Ishikawa (cell line): ENCODE measurements at regions not wholly inside any gene's neighbourhood (a gene's known extent, or its start where the extent isn't known, plus 50 kb on each side); places are given as distances from the start of the nearest gene placed in this dataset.

ENCODE experiments used
- CEBPB ChIP-seq: IDR thresholded peaks from 2 replicates; pipeline ENCODE4 v1.6.1; 2012
- CREB1 ChIP-seq: IDR thresholded peaks from 2 replicates; pipeline ENCODE4 v1.6.1; 2012; ENCODE audit warnings: low read depth
- EGR1 ChIP-seq: IDR thresholded peaks from 2 replicates; pipeline ENCODE4 v1.6.1; 2012
- EP300 ChIP-seq: IDR thresholded peaks from 2 replicates; pipeline ENCODE4 v1.6.1; 2012; ENCODE audit warnings: borderline replicate concordance
- FOXM1 ChIP-seq: IDR thresholded peaks from 2 replicates; pipeline ENCODE4 v1.6.1; 2012; ENCODE audit warnings: low read depth, borderline replicate concordance
- MAX ChIP-seq: IDR thresholded peaks from 2 replicates; pipeline ENCODE4 v1.6.1; 2012
- NFIC ChIP-seq: IDR thresholded peaks from 2 replicates; pipeline ENCODE4 v1.6.1; 2012
- RAD21 ChIP-seq: IDR thresholded peaks from 2 replicates; pipeline ENCODE4 v1.6.1; 2012; ENCODE audit warnings: low read depth
- REST ChIP-seq: IDR thresholded peaks from 2 replicates; pipeline ENCODE4 v1.6.1; 2012; ENCODE audit warnings: low read depth, mild to moderate bottlenecking
- TAF1 ChIP-seq: IDR thresholded peaks from 2 replicates; pipeline ENCODE4 v1.6.1; 2012; ENCODE audit warnings: low read depth, mild to moderate bottlenecking
- TCF12 ChIP-seq: IDR thresholded peaks from 2 replicates; pipeline ENCODE4 v1.6.1; 2012; ENCODE audit warnings: low read depth
- TEAD4 ChIP-seq: IDR thresholded peaks from 2 replicates; pipeline ENCODE4 v1.6.1; 2012
- USF1 ChIP-seq: IDR thresholded peaks from 2 replicates; pipeline ENCODE4 v1.6.1; 2012
- YY1 ChIP-seq: IDR thresholded peaks from 2 replicates; pipeline ENCODE4 v1.6.1; 2012; ENCODE audit warnings: low read depth
- ZBTB7A ChIP-seq: IDR thresholded peaks from 2 replicates; pipeline ENCODE4 v1.6.1; 2012; ENCODE audit warnings: low read depth

GRCh38 chr4:132383571-132384199, 765.4 kb upstream of the PCDH10 start:
- TF ChIP-seq REST, result no peak
- no peak for TF ChIP-seq EP300
- TF ChIP-seq RAD21, result no peak
- no peak for TF ChIP-seq FOXM1
- no peak for TF ChIP-seq MAX
- TF ChIP-seq CEBPB, result no peak
- TF ChIP-seq CREB1, result no peak
- TF ChIP-seq ZBTB7A, result no peak
- TF ChIP-seq YY1, result no peak
- no peak for TF ChIP-seq NFIC
- TF ChIP-seq EGR1, result no peak
- TF ChIP-seq TCF12, result no peak
- TF ChIP-seq TEAD4, result no peak
- TF ChIP-seq TAF1, result no peak
- no peak for TF ChIP-seq USF1

- TF ChIP-seq TAF1, result no peak
- no peak for TF ChIP-seq ZBTB7A
- no peak for TF ChIP-seq CREB1
- no peak for TF ChIP-seq YY1
- no peak for TF ChIP-seq NFIC
- no peak for TF ChIP-seq EP300
- no peak for TF ChIP-seq USF1
- TF ChIP-seq FOXM1, result no peak
- no peak for TF ChIP-seq EGR1
- TF ChIP-seq CEBPB, result no peak
- TF ChIP-seq RAD21, result no peak
- TF ChIP-seq TEAD4, result no peak
- no peak for TF ChIP-seq MAX
- no peak for TF ChIP-seq TCF12
- no peak for TF ChIP-seq REST
These were observed 764.4 kb upstream of the PCDH10 start for GRCh38 chr4:132384709-132385108.

- TF ChIP-seq NFIC (no peak), TEAD4 (no peak), FOXM1 (no peak), CEBPB (no peak), TCF12 (no peak), EGR1 (no peak)
These were observed 763.0 kb upstream of the PCDH10 start for GRCh38 chr4:132386130-132386529.

GRCh38 chr4:132387060-132387459, 762.0 kb upstream of the PCDH10 start:
- TF ChIP-seq RAD21, result no peak
- no peak for TF ChIP-seq CEBPB
- TF ChIP-seq TAF1, result no peak
- no peak for TF ChIP-seq NFIC
- no peak for TF ChIP-seq FOXM1
- no peak for TF ChIP-seq CREB1
- no peak for TF ChIP-seq USF1
- no peak for TF ChIP-seq MAX
- TF ChIP-seq TEAD4, result no peak
- no peak for TF ChIP-seq TCF12
- no peak for TF ChIP-seq EP300
- no peak for TF ChIP-seq REST
- no peak for TF ChIP-seq ZBTB7A
- TF ChIP-seq EGR1, result no peak
- TF ChIP-seq YY1, result no peak
